ENCODE measurements at regions not wholly inside any gene's neighbourhood (a gene's known extent, or its start where the extent isn't known, plus 50 kb on each side); places are given as distances from the start of the nearest gene placed in this dataset.

DNA sequence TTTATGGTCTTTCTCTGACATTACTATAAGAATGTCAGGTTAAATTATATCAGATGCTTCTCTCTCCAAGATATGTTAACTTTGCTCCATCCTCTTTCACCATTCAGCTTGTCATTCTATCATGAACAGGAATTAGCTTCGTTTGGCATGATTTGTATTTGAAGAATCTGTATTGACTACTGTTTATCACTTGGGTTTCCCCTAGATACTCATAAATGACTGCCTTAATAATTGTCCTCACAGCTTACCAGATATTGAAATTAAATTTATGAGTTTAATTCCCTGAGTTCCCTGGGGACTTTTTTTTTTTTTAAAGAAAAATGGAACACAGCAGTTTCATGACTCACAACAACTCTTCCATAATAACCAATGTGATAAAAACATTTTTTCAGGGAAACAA lies 76.2 kb upstream of the EOLA2 start:
- H3K4me3 ChIP-seq (ENCODE audit: low read depth, low read length): no peak overlapping the region
- no peak for TF ChIP-seq CTCF (IDR thresholded peaks at IDR 0.05; ENCODE audit: low read depth, low read length, missing control alignments)
- DNase-seq (ENCODE audit: low read depth): no peak
- in situ Hi-C loops (cut with HindIII; ENCODE audit: low sequenced_read_pairs): no loop called here

DNA sequence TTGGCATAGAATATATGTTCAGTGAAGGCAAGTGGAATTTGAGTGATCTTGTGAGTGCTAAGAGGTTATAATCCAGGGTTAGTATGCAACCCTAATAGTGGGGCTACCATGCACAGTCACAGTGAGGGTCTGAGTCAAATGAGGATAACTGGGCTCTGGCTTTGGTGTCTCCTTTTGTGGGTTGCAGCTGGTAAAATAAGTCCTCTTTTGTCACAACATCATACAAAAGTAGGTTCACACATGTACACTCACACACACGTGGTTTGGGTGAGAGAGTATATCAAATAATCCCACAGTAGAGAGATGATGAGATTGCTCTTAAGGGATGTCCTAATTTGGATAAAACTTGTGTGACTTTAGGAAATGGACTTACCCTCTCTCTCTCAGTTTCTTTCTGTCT lies 79.6 kb upstream of the EOLA2 start:
- no peak overlapping the region for H3K4me3 ChIP-seq (ENCODE audit: low read depth, low read length)
- in situ Hi-C loops (cut with HindIII; ENCODE audit: low sequenced_read_pairs): no loop called here
- no peak for DNase-seq (ENCODE audit: low read depth)
- TF ChIP-seq CTCF (IDR thresholded peaks at IDR 0.05; ENCODE audit: low read depth, low read length, missing control alignments): no peak

GRCh38 chrX:150018931-150019361 lies 80.7 kb upstream of the EOLA2 start:
- no peak for DNase-seq (ENCODE audit: low read depth)
- in situ Hi-C loops (cut with HindIII; ENCODE audit: low sequenced_read_pairs): no loop called here

GRCh38 chrX:150028692-150029091 lies 90.4 kb upstream of the EOLA2 start:
- TF ChIP-seq CTCF (IDR thresholded peaks at IDR 0.05; ENCODE audit: low read depth, low read length, missing control alignments): no peak
- DNase-seq (ENCODE audit: low read depth): no peak
- in situ Hi-C loops (cut with HindIII; ENCODE audit: low sequenced_read_pairs): no loop called here
- H3K4me3 ChIP-seq (ENCODE audit: low read depth, low read length): no peak overlapping the region

More at GRCh38 chrX:150018931-150019361, 80.7 kb upstream of the EOLA2 start:
- no peak for TF ChIP-seq CTCF (IDR thresholded peaks at IDR 0.05; ENCODE audit: low read depth, low read length, missing control alignments)
- no peak overlapping the region for H3K4me3 ChIP-seq (ENCODE audit: low read depth, low read length)

DNA sequence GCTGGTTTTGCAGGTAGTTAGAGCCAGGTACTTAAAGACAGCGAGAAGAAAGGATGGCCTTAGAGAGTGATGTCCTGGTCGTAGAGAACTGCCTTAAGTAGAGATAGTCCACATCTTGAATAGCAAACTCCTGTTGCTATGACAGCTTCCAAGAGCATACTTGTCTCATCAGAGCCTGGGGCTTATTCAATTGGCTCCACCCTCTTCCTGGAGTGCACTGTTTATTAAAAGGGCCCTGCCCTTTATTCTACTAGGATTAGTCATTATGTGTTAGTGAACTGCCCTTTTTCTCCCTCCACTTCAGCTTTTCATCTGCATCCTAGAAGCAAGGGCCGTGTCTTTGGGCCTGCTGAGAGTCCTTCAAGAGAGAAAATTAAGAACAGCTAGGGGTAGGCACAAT lies 94.5 kb upstream of the EOLA2 start:
- H3K4me3 ChIP-seq (ENCODE audit: low read depth, low read length): no peak overlapping the region
- DNase-seq (ENCODE audit: low read depth): no peak
- in situ Hi-C loops (cut with HindIII; ENCODE audit: low sequenced_read_pairs): no loop called here
- TF ChIP-seq CTCF (IDR thresholded peaks at IDR 0.05; ENCODE audit: low read depth, low read length, missing control alignments): no peak

GRCh38 chrX:150034788-150035187 lies 96.5 kb upstream of the EOLA2 start:
- no peak for TF ChIP-seq CTCF (IDR thresholded peaks at IDR 0.05; ENCODE audit: low read depth, low read length, missing control alignments)
- no peak overlapping the region for H3K4me3 ChIP-seq (ENCODE audit: low read depth, low read length)
- DNase-seq (ENCODE audit: low read depth): no peak
- in situ Hi-C loops (cut with HindIII; ENCODE audit: low sequenced_read_pairs): no loop called here

GRCh38 chrX:150035531-150035930 lies 97.2 kb upstream of the EOLA2 start:
- no peak overlapping the region for H3K4me3 ChIP-seq (ENCODE audit: low read depth, low read length)
- in situ Hi-C loops (cut with HindIII; ENCODE audit: low sequenced_read_pairs): no loop called here
- TF ChIP-seq CTCF (IDR thresholded peaks at IDR 0.05; ENCODE audit: low read depth, low read length, missing control alignments): no peak
- DNase-seq (ENCODE audit: low read depth): no peak

Measured in astrocyte of the cerebellum (primary cell).